GM13977 (cell line): ENCODE measurements at regions not wholly inside any gene's neighbourhood (a gene's known extent, or its start where the extent isn't known, plus 50 kb on each side); places are given as distances from the start of the nearest gene placed in this dataset.
"Not testable (repeated sequence)": the region's sequence is repeated elsewhere in the genome, so short reads cannot be mapped to it uniquely, and the experiment has no call there.

Experiments
- DNase-seq: peaks from one replicate; pipeline ENCODE4 v3.0.0; 2012; ENCODE audit warnings: low spot score
- in situ Hi-C: fragments of 300-500 bp; cut with MboI; formaldehyde crosslinking; loops from one replicate; pipeline ENCODE4 v1.12.0; 2022; ENCODE audit warnings: low sequenced_read_pairs, low pct_unique_long_range_greater_than_20kb, mixed read lengths, inconsistent platforms; ENCODE audit not compliant: unreplicated experiment
- TF ChIP-seq, protein P1 (sequence below): IDR thresholded peaks from 2 replicates; pipeline ENCODE4 v1.5.1; 2012; ENCODE audit warnings: mild to moderate bottlenecking, control low read depth; ENCODE audit not compliant: insufficient read depth; ENCODE audit errors: extremely low read depth, missing control alignments

DNA sequence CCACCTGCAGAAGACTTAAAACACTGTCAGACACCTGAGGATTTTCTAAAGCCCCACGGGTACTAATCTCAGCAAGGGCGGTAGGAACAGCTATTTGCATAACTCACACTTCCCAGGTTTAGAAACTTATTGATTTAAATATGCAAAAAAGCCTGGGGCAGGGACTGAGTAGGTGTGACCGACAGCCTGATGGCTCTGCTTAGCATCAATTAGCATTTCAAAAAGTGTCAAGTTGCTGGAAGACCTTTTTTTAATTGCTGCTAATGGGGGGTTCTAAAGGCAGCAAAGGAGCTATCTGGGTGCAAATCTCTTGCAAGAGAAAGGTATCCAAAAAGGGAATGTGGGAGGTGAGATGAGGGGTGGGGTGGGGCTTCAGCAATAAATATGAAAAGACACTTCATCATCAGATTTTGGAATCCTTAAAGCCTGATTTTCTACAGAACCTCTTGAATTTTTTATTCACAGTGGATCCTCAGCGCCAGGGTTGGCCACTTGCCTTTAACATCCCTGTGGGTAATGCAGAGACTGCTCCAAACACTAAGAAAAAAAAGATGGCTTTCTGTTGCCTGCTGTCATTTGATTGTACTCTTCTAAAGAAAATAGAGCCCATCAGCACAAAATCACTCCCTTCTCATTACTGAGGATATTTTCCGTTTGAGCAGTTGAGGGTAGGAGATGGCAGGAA, 121.1 kb upstream of the RMP24 start:
- in situ Hi-C loops, result no loop called here
- TF ChIP-seq, protein P1, sequence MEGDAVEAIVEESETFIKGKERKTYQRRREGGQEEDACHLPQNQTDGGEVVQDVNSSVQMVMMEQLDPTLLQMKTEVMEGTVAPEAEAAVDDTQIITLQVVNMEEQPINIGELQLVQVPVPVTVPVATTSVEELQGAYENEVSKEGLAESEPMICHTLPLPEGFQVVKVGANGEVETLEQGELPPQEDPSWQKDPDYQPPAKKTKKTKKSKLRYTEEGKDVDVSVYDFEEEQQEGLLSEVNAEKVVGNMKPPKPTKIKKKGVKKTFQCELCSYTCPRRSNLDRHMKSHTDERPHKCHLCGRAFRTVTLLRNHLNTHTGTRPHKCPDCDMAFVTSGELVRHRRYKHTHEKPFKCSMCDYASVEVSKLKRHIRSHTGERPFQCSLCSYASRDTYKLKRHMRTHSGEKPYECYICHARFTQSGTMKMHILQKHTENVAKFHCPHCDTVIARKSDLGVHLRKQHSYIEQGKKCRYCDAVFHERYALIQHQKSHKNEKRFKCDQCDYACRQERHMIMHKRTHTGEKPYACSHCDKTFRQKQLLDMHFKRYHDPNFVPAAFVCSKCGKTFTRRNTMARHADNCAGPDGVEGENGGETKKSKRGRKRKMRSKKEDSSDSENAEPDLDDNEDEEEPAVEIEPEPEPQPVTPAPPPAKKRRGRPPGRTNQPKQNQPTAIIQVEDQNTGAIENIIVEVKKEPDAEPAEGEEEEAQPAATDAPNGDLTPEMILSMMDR, result no peak
- no peak for DNase-seq

DNA sequence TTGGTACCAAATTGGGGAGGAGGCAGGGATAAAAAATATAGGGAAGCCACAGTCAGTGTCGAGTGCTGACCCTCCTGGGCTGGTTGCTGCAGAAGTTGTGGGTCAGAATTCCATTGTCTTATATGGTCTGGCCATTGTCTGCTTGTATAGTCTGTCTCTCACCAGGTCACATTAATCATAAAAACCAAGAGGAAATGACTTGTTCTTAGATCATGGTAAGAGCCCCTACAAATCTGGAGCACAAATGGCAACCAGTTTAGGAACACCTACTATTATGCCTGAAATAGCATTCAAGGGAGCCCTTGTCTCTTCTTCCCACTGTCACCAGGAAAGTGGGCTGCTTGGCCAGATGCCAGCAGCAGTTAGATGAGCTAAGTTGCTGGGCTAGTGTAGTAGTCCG, 119.7 kb upstream of the RMP24 start:
- in situ Hi-C loops, result no loop called here
- no peak for DNase-seq
- TF ChIP-seq, protein P1, result no peak

DNA sequence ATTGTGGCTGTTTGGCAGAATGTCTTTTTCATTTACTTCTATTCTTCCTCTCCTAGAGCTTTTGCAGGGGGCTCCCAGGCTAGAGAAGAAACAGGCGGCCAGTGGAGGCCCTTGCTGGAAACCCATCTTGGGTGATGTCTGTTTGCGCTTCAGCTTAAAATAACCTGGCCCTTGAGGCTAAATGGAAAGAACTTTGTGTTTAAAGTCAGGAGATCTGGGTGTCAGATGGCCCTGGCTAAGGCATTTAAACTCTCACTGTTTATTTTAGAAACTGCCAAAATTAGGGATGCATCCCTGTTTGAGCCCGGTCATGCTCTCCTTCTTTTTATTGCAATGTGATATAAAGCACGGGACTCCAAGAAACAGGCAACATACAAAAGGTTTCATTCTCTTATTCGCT, 118.4 kb upstream of the RMP24 start:
- in situ Hi-C loops, result no loop called here
- DNase-seq, result no peak
- TF ChIP-seq, protein P1, result no peak

DNA sequence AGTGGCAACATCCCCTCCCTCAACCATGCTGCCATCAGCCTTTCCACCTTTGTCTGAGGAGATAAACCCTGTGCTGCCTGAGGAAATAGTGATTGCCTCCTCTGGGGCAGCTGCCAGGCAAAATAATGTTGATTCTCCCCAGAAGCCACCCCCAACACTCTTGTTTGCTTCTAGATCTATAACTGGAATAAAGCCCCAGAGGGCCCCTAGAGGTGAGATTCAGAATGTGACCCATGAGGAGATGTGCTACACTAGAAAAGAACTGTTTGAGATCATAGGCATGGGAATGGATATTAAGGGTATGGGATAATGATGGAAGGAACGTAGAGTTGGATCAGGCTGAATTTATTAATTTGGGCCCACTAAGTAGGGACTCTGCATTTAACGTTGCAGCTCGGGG, 116.3 kb upstream of the RMP24 start:
- DNase-seq, result no peak
- in situ Hi-C loops, result no loop called here
- TF ChIP-seq, protein P1, result no peak

DNA sequence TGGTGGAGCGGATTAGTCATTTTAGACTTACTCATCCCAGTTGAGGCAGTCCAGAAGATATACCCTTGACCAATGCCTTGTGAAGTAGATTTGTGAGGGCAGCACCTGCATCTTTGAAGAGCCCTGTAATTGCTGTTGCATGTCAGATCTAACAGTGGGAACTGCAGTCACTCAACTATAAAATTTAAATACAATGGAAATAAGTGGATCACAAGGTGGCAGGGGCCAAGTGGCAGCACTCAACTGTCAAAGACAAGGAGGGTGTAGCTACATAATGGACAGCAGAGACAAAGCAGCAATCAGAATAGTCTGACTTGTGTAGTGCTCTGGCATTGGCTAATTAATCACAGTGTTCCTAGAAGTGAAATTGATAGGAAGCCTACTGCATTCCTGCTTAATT, 115.8 kb upstream of the RMP24 start:
- in situ Hi-C loops, DNase-seq: not testable (repeated sequence)

DNA sequence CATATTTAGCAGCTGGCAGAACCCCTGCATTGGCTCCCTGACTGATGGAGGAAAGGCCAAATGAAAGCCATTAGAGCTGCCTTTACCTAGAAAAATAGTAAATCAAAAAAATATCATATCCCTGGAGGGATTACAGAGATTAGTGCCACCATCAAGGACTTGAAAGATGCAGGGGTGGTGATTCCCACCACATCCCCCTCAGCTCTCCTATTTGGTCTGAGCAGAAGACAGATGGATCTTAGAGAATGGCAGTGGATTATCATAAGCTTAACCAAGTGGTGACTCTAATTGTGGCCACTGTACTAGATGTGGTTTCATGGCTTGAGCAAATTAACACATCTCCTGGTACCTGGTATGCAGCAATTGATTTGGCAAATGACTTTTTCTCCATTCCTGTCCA, 114.9 kb upstream of the RMP24 start:
- DNase-seq, in situ Hi-C loops: not testable (repeated sequence)

DNA sequence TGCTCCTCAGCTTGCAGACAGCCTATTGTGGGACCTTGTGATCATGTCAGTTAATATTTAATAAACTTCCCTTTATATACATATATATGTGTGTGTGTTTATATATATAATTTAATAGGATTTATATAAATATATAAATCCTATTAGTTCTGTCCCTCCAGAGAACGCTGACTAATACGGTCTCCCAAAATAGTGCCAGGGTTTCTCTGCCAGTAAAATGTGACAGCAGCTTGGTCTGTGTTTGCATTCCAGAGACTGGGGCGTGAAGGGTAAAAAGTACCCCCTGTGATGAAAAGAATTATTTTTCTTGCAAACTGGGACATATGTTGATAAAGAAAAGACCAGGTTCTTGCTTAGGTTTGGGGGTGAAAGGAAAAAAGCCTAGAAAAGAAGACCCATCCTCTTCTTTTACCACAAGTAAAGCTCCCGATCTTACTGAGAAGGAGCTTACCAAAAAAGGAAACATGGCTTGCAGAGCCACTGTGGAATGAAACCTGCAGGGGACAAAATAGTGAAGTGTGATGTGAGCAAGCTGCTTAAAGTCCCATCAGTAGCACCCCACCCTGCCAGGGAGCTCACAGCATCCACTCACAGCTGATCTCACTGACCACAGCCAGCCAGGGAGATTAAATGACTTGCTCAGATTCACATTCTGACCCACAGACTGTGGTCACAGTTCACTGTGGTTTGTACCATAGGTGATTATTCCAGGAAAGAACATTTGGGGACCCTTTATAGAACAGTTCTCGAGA, 110.9 kb upstream of the RMP24 start:
- TF ChIP-seq, protein P1, result no peak
- peak; percentile 11 for DNase-seq
- in situ Hi-C loops, result no loop called here
